GF-D8 (cell line): ENCODE measurements at regions not wholly inside any gene's neighbourhood (a gene's known extent, or its start where the extent isn't known, plus 50 kb on each side); places are given as distances from the start of the nearest gene placed in this dataset.

ENCODE experiments used
- DNase-seq: peaks from one replicate; lab custom pipeline; 2025; lab: John Stamatoyannopoulos, UW

DNA sequence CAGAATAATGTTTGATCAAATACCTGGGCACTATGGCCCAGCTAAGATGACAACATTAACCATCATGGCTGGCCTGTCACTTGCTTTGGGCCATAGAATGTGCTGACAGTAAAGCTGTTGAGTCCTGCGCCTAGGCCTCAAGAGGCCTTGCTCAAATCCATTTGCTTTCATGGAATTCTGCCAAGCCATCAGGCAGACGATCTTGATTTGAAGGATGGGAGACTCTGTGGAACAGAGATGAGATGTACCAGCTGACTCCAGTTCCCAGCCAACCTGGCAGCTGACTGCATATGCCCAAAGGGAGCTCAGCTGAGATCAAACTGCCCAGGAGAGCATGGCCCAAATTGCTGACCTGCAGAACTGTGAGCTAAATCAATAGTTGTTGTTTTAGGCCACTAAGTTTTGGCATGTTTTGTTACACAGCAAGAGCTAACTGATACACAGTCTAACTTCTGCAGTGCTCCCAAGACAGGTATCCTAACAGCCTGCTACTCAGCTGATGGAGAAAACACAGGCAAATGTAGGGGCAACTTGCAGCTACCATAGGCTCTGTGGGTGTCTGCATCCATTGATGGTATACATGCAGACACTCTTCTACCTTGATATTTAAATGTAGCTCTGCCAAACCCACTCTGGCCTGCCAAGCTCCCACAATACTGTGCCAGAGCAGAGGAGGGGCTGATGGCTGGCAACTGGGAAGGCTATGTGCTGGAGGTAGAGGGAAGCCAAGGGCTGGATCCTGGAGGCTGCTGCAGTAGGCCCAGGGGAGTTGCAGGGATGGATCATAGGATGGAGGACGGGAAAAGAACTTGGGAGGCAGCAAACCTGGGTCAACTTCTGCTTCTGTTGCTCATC lies 55.2 kb upstream of the RNF24 start:
- DNase-seq, result no peak

DNA sequence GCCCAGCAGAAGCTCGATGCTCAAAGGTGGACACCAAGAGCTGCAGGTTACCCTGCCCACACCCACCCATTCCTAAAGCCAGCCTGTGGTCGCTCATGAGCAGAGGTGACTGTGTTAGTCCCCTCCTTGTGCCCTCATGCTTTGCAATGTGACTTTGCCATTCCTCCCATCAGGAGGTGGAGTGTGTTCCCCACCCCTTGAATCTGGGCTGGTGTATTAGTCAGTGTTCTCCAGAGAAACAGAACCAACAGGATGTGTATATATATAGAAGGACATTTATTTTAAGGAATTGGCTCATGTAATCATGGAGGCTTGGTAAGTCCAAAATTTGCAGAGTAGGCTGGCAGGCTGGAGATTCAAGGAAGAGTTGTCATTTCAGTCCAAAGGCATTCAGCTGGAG lies 54.4 kb upstream of the RNF24 start:
- no peak for DNase-seq

DNA sequence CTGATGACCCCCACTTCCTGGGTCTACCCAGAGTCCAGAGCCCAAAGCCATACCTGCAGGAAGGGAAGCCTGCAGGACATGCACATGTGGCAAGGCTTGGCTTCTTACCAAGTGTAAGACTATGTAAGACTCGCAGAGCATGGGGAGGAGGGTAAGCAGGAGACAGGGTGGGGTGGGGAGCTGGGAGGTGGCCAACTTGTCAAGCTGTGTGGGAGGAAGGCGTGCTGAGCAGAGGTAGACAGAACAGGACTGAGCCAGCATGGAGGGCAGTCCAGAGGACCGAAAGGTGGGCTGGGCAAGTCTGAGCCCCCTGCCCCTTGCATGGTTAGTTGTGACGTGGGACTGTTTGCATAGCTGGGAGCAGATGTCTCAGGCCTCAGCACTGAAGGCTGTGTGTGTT lies 53.4 kb upstream of the RNF24 start:
- no peak for DNase-seq

DNA sequence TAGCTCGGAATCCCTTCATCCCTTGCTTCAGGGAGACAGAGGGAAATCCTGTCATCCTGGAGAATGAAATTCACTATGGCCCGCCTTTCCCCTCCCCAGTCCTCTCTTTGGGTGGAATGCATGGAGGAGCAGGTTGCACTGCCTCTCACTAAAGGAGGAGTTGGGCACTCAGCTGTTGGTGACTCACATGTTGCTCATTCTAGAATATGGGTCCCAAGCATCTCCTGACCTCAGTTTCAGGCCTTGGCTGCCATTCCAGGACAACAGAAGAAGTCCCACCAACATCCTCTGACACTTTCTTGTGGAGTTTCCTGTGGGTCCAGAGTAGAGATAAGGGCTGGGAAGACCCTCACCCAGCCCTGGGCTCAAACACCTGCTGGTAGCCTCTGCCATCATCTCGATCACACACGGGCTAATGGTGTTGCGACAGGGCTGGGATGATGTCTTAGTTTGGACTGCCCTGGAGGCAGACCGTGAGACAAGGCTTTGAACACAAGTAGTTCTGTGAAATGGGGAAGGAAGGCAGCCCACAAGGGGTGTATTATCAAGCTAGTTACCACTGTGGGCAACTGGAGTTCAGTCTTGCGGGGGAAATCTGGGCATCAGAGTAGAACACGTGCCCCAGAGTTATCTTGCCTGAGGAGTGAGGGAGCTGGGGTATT lies 52.4 kb upstream of the RNF24 start:
- DNase-seq, result peak; percentile 56

DNA sequence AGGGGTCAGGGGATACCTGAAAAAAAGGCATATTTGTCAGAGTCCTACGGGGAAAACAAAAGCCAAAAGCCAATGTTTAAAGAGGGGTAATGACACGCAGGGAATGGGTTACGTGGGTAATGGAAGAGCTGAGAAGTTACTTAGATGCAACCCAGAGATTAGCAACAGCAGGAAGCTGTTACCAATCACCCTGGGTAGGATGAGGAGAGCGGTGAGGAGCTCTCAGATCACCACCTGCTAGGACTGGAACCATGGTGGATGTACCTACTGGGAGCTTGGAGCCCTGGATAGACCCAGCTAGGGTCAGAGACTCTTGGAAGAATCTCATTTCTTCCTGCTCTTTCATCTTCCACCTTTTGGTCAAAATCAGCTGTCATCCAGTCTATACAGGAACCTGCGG lies 51.2 kb upstream of the RNF24 start:
- peak; percentile 57 for DNase-seq

DNA sequence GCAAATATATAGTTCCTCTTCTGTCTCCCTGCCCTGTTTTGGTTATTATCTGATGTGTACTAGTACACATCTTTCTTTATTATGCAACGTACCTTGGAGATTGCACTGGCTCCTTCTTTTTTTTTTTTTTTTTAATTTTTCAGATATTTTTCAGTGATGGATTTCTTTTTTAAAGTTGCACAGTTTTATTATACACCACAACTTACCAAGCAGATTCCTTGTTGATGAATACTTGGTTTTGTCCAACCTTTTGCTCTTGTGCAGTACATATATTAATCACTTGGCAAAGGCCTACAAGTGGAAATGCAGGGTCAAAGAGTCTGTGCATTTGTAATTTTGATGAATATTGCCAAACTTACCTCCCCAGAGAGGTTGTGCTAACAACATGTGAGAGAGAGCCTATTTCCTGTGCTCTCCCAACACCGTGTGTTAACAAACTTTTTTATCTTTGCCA lies 50.1 kb upstream of the RNF24 start:
- DNase-seq, result peak; percentile 69
